Hepatocyte (in vitro differentiated cells): ENCODE measurements at regions not wholly inside any gene's neighbourhood (a gene's known extent, or its start where the extent isn't known, plus 50 kb on each side); places are given as distances from the start of the nearest gene placed in this dataset.

Source experiments
- EZH2 ChIP-seq: fragments of 200-600 bp; sonication (generic); IDR thresholded peaks from 2 replicates; pipeline ENCODE4 v1.6.1; 2016; ENCODE audit warnings: antibody characterized with exemption, mild to moderate bottlenecking, borderline replicate concordance
- EZH2phosphoT487 ChIP-seq: fragments of 200-600 bp; sonication (generic); IDR thresholded peaks from one replicate; pipeline ENCODE4 v1.6.1; 2018; ENCODE audit warnings: antibody characterized with exemption, mild to moderate bottlenecking, low read depth, moderate library complexity; ENCODE audit not compliant: unreplicated experiment, severe bottlenecking
- TF ChIP-seq, protein P1 (sequence below): fragments of 200-600 bp; sonication (generic); IDR thresholded peaks from 2 replicates; pipeline ENCODE4 v1.5.1; 2016; ENCODE audit warnings: antibody characterized with exemption, mild to moderate bottlenecking; ENCODE audit not compliant: poor library complexity

DNA sequence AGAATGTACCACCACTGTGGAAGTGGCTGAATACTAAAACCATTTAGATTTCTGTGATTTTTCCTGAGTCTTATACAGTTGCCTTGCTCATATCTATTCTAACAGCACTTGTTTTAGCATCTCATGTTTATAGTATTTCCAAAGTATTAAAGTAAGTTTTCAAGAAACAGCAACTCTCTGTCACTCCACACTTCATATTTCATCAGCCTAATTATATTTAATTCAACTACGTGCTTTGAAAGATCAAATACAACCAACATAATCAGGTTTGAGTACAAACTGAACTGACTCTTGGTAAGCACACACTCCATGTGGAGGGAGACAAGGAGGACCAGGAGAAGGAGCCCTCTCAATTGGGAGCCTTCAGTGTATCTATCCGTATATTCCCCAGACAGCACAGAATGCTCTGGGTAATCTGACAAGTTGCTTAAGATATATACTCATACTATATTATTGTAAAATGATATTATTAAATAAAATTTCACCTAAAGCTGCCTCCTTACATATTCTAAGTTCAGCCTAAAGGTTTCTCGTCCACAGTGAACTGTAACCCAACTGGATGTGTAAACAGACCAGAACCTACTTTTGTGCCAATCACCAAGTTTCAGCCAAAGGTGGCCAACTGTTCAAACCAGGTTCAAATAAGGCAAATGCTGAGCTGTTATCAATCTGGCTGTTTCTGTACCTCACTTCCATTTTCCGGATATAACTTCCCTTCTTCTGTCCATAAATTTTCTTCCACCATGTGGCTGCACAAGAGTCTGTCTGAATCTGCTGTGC is 105.0 kb upstream of the RASSF8 start:
- TF ChIP-seq, protein P1, sequence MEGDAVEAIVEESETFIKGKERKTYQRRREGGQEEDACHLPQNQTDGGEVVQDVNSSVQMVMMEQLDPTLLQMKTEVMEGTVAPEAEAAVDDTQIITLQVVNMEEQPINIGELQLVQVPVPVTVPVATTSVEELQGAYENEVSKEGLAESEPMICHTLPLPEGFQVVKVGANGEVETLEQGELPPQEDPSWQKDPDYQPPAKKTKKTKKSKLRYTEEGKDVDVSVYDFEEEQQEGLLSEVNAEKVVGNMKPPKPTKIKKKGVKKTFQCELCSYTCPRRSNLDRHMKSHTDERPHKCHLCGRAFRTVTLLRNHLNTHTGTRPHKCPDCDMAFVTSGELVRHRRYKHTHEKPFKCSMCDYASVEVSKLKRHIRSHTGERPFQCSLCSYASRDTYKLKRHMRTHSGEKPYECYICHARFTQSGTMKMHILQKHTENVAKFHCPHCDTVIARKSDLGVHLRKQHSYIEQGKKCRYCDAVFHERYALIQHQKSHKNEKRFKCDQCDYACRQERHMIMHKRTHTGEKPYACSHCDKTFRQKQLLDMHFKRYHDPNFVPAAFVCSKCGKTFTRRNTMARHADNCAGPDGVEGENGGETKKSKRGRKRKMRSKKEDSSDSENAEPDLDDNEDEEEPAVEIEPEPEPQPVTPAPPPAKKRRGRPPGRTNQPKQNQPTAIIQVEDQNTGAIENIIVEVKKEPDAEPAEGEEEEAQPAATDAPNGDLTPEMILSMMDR, result no peak
- TF ChIP-seq EZH2 (no peak), EZH2phosphoT487 (no peak)
